ENCODE measurements at regions not wholly inside any gene's neighbourhood (a gene's known extent, or its start where the extent isn't known, plus 50 kb on each side); places are given as distances from the start of the nearest gene placed in this dataset.

DNA sequence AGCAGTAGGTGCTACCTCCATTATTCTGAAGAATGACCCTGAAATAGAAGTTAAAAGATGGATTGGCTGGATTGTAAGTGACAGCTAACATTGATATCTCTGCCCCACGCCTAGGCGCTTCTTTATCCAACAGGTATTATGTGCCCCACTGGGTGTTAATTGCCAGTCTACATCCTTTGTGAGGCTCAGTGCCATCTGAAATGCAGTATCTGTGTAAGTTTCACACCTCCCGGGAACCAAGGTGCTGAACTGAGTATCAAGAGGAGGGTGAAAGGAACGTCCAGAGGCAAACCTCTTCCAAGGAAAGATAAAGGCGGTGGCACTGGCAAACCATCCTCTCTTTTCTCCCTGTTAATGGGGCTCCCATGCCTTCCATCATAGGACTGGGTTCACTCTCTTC, 181.1 kb upstream of the UBL3 start:
- DNase-seq (ENCODE audit: low read depth), result no peak

DNA sequence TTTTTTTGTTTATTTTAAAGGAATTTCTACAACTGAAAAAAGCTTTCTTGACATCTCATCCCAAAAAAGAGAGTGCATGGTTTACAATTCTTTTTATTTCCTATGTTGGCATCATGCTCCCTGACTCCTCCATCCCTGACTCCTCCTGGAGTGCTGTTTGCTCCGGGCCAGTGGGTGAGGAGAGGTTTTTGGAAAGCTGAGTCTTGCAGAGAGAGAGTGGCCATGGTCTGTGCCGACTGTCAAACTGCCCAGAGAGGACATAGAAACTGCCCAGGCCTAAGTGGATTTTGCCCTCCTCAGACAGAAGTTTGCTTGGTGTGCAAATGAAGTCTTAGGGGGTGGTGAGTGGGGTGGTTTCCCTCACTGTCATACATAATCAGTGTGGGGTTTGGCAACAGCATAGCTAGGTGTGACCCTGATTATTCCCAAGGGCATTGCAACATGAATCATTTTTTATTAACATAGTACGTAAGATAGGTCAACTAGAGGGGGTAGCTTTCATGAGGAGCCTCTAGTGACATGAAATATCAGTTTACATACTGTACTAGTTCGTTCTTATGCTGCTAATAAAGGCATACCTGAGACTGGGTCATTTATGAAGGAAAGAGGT, 179.8 kb upstream of the UBL3 start:
- DNase-seq (ENCODE audit: low read depth), result no peak

DNA sequence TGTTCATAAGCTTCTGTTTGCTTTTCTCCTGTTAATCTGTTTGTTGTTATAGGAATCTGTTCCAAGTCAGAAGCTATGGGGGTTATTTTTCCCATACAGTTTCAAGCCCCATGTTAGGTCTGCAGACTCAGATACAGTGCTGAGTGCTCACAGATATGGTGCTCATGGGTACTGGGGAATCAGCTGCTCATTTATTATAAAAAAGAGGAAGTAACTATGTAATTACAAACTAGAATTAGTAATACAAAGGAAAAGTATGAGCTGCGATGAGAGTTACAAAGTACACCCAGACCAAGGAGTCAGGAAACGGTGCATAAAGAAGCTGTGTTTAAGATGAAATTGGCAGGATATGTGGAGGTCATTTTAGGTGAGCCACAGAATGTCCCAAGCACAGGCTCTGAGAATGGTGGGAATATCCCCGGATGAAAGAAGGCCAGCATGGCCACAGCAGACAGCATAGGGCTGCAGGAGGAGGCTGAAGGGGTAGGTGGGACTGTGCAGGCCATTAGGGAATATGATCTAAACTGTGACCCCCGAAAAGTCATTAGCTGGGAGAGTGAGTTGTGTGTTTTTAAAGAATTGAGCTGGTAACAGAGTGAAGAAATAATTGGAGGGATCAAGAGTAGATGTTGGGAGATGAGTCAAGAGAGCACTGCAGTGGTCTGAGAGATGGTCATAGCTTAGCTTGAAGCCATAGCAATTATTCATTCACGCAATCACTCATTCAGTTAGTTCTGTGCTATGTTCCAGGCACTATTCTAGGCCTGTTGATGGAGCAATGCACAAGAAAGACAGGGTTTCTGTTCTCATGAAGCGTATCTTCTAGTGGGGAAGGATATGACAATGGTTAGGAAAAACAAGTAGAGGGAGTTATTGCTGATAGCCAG, 177.4 kb upstream of the UBL3 start:
- no peak for DNase-seq (ENCODE audit: low read depth)

- no peak for DNase-seq (ENCODE audit: low read depth)
These were observed 176.5 kb upstream of the UBL3 start for GRCh38 chr13:30026909-30027308.

- DNase-seq (ENCODE audit: low read depth), result no peak
These were observed 175.7 kb upstream of the UBL3 start for GRCh38 chr13:30026093-30026492.

DNA sequence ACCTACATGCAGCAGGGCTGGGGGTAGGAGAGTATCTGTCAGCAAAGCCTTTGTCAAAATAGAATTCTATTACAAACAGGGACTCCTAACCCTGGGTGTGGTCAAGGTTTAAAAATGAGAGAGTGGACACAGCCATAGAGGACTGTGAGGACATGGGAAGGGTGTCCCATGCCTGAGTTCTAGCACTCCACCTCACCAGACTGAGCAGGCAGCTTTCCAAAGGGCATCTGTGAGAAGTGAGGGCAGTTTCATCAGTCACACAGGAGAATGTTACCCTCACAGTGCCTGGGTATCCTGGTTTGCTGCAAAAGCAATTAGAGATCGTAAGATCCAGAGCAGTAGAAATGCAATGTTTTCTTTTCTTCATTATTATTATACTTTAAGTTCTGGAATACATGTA, 174.9 kb upstream of the UBL3 start:
- DNase-seq (ENCODE audit: low read depth), result no peak

GRCh38 chr13:30024125-30024865, 173.9 kb upstream of the UBL3 start:
- no peak for DNase-seq (ENCODE audit: low read depth)

- DNase-seq (ENCODE audit: low read depth), result no peak
These were observed 172.9 kb upstream of the UBL3 start for GRCh38 chr13:30023196-30023895.

DNA sequence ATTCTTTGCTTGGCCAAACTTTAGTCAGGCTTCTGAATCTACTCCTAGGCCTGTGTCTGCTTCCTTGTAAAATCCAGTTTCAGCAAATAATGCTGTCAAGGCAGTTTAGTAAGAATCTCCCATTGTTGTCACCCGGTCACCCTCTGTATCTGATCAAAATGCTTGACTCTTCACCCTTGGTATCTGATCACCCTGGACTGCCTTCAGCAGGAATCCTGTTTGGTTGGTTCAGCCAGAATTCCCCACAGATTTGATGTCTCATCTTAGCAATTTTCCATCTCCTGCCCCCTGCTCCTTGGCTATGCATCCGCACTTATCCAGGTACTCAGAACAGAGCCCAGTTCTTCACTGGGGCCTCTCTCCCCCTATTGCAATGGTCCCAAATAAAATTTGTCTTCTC, 172.4 kb upstream of the UBL3 start:
- no peak for DNase-seq (ENCODE audit: low read depth)

DNA sequence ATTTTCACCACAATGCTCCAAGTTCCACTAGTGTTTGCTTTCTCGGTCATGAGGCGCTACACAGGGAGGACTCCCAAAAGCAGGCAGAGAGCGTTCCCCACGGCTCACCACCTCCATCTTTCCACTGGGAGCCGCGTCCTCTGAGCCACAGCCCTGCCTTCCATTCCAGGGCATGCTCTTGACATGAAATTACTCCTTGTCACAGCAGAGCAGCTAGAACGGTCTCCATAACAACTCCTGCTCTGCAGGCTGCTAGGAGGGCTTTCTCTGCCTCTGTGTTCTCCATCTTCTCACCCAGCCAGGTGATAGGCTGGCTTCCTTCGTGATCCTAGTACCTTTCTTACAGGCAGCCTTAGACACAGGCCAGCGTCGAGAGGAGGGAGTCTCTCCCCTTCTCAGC, 171.8 kb upstream of the UBL3 start:
- DNase-seq (ENCODE audit: low read depth), result no peak

- no peak for DNase-seq (ENCODE audit: low read depth)
These were observed 171.2 kb upstream of the UBL3 start for GRCh38 chr13:30021611-30022010.

- DNase-seq (ENCODE audit: low read depth), result no peak
These were observed 170.4 kb upstream of the UBL3 start for GRCh38 chr13:30020726-30021312.

- DNase-seq (ENCODE audit: low read depth), result no peak
These were observed 169.5 kb upstream of the UBL3 start for GRCh38 chr13:30019648-30020626.

DNA sequence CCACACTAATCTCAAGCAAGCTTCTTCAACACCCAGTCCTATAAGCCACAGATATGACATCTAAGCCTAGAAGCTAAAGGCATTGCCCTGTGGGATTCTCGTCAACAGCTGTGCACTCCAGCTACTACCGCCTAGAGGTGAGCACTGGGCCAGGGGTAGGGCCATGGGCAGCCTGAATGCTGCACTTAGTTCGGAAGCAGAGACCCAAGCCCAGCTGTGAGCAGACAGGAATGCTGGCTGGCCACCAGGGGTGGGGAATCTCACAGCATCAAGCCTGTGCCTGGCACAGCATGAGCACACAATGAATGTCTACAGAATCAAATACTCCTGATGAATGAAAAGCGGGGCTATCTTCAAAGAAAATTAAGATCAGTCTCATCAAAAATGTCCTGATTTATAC, 167.5 kb upstream of the UBL3 start:
- no peak for DNase-seq (ENCODE audit: low read depth)

GRCh38 chr13:30016398-30016797, 166.0 kb upstream of the UBL3 start:
- no peak for DNase-seq (ENCODE audit: low read depth)

GRCh38 chr13:30009411-30009810, 159.0 kb upstream of the UBL3 start:
- no peak for DNase-seq (ENCODE audit: low read depth)

GRCh38 chr13:30006246-30006645, 155.8 kb upstream of the UBL3 start:
- no peak for DNase-seq (ENCODE audit: low read depth)

GRCh38 chr13:30004204-30004603, 153.8 kb upstream of the UBL3 start:
- DNase-seq (ENCODE audit: low read depth), result no peak

DNA sequence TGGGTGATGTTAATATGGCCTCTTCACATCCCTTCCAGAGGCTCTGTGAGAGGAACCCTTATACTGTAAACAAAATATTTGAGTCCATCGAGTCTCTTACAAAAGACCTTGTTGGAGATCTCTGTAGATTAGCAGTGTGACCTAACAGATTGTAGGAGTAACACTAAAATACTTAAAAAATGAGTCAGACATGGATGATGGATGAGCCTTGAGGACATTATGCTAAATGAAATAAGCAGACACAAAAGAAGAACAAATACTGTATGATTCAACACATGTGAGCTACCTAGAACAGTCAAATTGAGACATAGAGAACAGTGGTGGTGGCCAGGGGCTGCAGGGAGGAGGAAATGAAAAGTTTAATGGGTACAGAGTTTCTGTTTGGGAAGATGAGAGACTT, 152.2 kb upstream of the UBL3 start:
- DNase-seq (ENCODE audit: low read depth), result no peak

- no peak for DNase-seq (ENCODE audit: low read depth)
These were observed 150.0 kb upstream of the UBL3 start for GRCh38 chr13:30000370-30000765.

Measured in activated T-helper 1 cell treated with Interleukin-2 at 50 U/mL for 16 hours (primary cell).